ENCODE measurements at regions not wholly inside any gene's neighbourhood (a gene's known extent, or its start where the extent isn't known, plus 50 kb on each side); places are given as distances from the start of the nearest gene placed in this dataset.

DNA sequence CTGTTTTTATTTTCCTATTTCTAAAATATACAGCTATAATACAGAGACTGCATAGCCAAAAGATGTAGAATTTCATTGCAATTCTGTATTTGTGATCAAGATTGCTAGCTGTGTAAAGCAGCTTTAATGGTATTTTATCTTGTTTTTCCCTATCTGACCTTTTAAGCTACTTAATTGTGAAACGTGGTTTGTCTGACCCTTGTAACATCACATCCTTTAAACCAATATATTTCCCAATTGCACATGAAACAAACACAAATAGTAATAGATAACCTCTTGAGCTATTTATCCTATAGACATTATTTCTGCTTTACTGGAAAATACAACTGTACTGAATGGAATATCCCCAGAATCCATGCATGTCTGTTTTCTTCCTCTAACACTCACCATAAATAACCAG lies 112.2 kb upstream of the PLPPR4 start:
- DNase-seq (ENCODE audit: extremely low read depth in 1 of 2, low read depth in 1 of 2) = no peak

DNA sequence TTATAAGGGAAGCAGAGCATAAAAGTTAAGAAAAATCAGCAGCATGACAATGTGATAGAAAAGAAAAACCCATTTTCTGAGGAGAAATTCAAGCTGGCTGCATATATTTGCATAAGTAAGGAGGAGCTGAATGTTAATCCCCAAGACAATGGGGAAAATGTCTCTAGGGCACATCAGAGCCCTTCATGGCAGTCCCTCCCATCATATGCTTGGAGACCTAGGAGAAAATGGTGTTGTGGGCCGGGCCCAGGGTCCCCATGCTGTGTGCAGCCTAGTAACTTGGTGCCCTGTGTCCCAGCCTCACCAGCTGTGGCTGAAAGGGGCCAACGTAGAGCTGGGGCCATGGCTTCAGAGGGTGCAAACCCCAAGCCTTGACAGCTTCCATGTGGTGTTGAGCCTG lies 100.6 kb upstream of the PLPPR4 start:
- no peak for DNase-seq (ENCODE audit: extremely low read depth in 1 of 2, low read depth in 1 of 2)

DNA sequence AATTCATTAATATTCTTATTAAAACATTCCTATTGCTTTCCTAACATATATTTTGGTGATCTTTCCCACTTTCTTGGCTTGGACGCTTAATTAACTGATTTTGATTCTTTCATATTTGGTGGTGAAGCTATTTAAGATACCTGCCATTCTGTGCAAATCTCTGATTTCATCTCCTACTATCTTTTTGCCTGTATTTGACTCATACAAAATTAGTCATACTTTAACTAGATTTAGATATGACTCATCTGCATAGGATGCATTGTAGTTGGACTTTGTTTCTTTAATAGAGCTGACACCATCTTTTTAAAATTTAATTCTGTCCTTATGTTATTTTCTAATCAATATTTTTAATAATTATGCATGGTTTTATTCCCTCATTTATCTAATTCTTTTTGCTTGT lies 93.8 kb upstream of the PLPPR4 start:
- no peak for DNase-seq (ENCODE audit: extremely low read depth in 1 of 2, low read depth in 1 of 2)

DNA sequence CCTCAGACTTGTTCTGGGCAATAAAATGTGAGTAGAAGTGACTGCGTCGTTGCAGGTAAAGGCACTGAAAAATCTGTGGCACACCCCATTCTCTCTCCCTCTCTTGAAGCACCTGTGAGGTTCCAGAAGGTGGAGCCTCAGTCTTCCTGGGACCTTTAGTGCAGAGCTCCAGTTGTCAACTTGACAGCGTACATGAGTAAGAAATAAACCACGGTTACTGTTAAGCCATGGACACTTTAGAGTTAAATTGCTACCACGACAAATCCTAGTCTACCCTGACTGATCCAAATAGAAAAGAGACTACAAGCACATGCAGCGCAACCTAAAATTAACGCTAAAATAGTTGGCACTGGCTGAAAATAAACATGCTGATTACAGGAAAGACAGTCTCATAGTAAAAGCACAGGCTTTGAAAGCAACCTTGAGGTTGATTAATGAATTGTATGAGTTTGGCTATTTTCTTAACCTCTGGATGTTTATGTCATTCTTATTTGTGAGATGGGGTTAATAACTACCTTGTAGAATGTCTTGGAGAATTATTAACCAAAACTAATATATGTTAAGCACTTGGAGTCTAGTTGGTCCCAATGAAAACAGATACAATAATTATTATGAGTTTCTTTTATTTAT lies 93.0 kb upstream of the PLPPR4 start:
- DNase-seq (ENCODE audit: extremely low read depth in 1 of 2, low read depth in 1 of 2) = no peak

DNA sequence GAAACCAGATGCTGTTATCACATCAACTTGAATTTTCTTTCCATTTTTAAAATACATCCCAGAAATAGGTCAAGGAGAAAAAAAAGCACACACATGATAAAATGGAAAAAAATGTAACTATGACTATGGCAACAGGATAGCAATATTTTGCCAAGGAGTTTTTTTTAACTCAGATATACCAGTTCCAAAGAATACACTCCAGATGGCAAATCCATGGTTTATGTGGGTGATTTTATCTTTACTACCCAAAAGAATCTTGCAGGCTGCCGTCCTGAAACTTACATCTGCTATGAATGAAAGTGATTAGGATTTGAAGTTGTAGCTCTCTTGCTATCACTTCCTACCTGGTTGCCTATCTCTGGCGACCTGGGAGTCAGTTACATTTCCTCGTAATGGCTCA lies 91.0 kb upstream of the PLPPR4 start:
- DNase-seq (ENCODE audit: extremely low read depth in 1 of 2, low read depth in 1 of 2) = no peak

DNA sequence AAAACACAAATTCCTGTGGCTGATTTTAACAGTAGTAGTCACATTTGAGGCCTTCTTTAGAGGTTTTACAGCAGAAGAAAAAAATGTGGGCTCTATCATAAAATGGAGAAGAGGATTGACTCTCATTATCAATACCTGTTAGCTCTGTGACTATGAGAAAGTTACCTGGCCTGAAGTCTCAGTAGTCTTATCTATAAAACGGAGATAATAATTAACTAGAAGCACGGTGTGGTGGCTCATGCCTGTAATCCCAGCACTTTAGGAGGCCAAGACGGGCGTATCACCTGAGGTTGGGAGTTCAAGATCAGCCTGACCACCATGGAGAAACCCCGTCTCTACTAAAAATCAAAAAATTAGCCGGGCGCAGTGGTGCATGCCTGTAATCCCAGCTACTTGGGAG lies 90.4 kb upstream of the PLPPR4 start:
- DNase-seq (ENCODE audit: extremely low read depth in 1 of 2, low read depth in 1 of 2) = no peak

DNA sequence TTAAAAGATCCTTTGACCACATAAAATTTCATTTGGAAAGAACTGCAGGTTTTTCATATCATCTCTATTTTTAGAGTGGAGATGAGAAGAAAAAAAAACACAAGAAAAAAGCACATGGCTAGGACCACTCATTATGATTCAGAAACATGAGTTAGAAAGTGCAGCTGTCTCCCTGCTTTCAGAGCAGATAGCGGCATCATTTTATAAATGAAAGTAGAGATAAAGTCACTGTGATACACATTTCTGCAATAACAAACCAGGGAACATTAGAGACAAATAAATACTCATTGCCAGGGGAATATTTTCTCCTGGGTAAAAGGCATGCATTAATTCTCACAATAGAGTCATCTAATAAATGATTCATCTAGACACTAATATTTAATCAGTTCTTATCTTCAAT lies 87.5 kb upstream of the PLPPR4 start:
- DNase-seq (ENCODE audit: extremely low read depth in 1 of 2, low read depth in 1 of 2) = no peak

DNA sequence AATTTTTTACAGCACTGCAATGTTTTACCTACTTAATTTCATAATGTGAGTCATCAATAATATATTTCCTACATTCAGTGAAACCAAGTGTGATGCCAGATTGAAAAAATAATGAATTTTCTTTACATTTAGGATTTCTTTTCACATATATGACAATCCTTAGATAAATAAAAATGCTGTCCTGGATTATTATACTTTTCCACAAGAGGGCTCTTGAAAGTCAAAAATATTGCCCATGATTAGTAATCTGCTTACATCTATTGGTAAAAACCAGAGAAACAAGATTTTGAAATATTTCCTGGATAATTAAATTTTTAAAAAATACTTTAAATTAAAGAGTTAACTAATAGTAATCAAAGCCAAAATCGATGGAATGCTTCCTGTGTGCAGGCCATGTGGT lies 86.8 kb upstream of the PLPPR4 start:
- DNase-seq (ENCODE audit: extremely low read depth in 1 of 2, low read depth in 1 of 2) = no peak

DNA sequence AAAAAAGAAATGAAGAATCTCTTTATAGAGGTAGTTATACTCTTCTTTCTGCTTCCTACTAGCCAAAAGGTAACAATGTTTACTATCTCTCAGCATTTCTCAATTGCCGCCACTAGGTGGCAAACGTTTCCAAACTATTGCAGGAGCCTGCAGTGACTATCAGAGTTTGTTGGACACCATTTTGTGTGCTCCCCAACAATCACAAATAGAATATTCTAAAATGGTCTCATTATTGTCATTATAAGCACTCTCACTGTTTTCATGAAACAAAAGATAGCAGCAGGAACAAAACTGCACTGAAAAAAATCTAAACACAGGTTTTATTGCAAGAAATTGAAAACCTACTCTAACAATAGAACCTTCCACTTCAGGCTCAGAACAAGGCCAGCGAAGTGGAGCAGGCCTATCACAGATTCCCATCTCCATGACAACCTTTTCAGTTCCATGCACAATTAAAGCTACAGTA lies 83.9 kb upstream of the PLPPR4 start:
- DNase-seq (ENCODE audit: extremely low read depth in 1 of 2, low read depth in 1 of 2) = peak; percentile 14 to 26

DNA sequence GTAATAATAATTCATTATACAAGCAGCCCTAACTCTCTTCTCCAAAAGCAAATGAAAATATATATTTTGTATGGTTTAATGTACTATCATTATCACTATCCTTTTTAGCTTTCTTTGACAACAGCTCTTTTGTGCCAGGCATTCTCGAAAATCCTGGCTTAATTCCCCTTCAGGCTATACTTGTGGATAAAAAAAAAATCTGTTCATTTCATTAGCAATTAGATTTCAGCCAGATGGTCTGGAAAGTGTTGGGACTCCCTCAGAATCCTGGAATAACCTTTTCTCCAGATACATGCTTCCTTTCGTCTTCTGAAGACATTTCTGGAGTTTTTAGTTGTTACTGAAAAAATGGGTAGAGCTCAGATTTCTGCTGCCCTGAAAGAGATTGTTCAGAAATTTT lies 83.4 kb upstream of the PLPPR4 start:
- DNase-seq (ENCODE audit: extremely low read depth in 1 of 2, low read depth in 1 of 2) = no peak

DNA sequence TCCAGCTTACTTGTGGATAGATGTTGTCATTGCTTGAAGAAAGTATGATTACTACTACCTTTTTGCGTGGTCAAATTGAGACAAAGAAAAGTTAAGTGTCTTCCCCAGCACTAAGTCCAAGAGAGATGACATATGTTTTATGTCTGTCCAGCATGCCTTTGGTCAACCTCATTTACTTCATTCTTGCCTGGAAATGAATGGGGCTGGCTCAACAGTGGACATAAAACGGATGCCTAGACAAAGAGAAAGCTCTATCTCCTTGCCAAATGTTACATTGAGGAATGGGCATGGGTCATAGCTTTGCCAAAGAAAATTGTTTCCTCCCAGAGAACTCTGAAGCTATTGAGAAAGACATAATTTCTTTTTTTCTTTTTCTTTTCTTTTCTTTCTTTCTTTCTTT lies 82.4 kb upstream of the PLPPR4 start:
- DNase-seq (ENCODE audit: extremely low read depth in 1 of 2, low read depth in 1 of 2) = no peak

DNA sequence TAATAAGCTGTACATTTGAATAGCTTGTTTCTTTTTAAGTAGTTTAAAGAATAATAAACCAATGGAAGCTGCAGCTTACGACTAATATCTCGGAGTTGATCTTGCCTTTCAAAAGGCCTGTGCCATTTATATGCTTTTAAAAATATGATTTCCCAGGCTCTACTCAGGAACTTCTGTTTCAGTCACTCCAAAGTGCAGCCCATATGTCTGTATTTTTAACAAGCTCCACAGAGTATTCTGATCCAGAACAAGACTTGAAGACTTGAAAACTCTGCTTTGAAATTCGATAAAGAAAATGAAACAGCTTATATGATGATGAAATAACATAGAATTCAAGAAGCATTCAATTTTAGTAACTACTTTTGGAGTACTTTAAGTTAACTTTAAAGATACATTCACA lies 79.1 kb upstream of the PLPPR4 start:
- no peak for DNase-seq (ENCODE audit: extremely low read depth in 1 of 2, low read depth in 1 of 2)

DNA sequence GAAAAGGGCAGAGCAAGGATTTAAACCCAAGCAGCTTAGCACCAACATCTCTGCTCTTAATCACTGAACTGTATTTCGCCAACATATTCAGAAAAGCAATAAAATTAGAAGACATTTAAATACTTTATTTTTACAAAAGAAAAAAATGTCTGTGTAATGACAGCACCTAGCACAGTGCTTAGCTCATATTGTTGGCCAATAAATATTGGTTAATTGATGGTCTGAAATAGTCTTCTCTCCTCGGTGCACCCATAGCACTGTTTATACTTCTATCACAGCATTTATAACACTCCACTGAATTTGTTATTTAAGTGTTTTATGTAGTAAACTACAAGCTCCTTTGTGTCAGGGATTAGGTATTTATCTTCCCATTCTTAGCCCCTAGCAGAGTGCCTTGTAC lies 70.9 kb upstream of the PLPPR4 start:
- DNase-seq (ENCODE audit: extremely low read depth in 1 of 2, low read depth in 1 of 2) = no peak

DNA sequence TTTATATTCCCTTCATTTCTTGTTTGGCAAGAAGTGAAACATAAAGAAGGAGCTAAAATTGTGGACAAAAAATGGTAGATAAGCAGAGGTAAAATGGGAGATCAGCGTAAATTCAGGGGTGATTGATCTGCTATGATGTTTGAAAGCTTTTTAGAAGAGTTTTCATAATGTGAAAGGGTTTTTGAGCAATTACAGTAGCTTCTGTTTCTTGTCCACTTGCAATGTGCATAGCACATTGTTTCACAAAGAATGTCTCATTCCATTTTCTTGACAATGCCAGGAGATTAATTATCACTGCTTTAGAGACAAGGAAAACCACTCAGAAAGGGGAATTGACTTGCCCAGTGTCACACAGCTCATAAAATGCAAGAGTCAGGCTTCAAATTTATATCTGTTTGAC lies 65.9 kb upstream of the PLPPR4 start:
- DNase-seq (ENCODE audit: extremely low read depth in 1 of 2, low read depth in 1 of 2) = no peak

DNA sequence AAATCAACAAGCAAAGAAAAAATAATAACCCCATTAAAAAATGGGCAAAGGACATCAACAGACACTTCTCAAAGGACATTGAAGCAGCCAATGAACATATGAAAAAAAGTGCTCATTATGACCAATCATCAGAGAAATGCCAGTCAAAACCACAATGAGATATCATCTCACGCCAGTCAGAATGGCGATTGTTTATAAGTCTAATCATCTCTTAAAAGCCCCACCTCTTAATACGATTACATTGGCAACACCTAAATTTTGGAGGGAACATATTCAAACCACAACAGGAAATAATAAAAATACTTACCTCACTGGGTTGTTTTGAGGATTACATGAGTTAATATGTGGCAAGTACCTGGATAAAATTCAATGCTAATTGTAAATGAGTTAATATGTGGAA lies 57.1 kb upstream of the PLPPR4 start:
- no peak for DNase-seq (ENCODE audit: extremely low read depth in 1 of 2, low read depth in 1 of 2)

Data from stimulated activated CD8-positive, alpha-beta memory T cell treated with anti-CD3 and anti-CD28 coated beads, Interleukin-7, amount 100 ng/mL, for 48 hours (primary cell).